Amniotic epithelial cell (primary cell): ENCODE measurements at regions not wholly inside any gene's neighbourhood (a gene's known extent, or its start where the extent isn't known, plus 50 kb on each side); places are given as distances from the start of the nearest gene placed in this dataset.
A peak's percentile ranks its signal among the peaks of the same experiment; 100 is the strongest.

Source experiments
- DNase-seq: peaks from one replicate; pipeline ENCODE4 v3.0.0-alpha.2; 2010; ENCODE audit warnings: low read depth

DNA sequence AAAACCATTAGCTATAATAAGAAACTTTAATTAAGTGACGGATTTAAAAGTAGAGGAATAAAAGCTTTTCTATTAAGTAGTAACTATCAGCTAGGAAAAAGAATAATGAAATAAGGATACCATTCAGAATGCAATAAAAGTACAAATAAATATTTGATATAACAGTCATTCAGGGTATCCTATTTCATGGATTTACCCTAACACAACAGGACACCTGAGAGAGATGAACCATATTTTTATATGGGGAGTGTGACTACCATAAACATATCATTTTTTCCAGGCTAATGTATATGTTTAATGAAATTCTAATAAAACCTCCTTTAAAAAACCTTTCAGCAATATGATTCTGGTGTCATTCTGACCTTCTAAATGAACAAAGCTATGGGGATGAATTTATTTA lies 393.8 kb downstream of the SNAPC1 start:
- no peak for DNase-seq

- DNase-seq: peak; percentile 57
These were observed 396.6 kb downstream of the SNAPC1 start for GRCh38 chr14:62158779-62159178.

DNA sequence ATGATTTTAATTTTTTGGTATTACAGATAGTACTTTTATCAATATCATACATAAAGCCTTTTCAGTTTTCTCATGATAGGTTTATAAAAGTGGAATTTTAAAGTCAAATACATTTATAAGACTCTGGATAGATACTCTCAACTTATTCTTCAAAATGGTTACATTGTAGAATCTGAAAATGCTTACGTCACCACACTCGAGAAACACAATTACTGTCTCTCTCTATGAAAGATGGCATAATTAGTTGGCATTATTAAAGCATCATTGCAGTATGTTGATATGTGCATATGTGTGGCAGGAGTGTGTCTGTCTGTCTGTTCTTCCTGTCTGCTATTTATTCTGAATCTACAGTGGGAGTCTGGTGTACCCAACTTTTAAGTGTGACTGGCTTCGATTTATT lies 397.1 kb downstream of the SNAPC1 start:
- DNase-seq: no peak

DNA sequence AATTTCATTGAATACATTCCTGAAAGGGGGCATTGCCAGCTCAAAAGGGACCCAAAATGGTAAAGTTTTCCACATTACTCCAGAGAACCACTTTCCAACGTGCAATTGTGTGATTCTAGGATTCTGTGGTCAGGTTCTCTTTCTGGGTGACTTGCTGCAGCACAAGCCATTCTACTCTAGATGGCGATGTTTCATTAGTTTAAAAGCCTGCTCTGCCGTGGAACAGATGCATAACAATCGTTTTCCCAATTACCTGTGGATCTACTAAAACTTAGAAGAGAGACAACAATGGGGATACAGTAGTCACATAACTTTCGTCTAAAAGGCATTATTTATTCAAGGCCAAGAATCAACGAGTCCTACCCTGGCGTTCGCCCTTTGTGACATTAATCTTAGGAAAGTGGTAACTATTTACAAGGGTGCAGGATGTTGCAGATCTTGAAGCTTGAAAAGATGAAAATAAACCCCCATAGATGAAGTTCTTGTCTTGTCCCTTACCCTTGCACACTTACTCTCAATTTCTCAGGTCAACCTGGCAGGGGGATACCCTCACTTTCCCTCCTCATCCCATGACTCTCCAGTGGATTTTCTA lies 400.9 kb downstream of the SNAPC1 start:
- peak; percentile 49 for DNase-seq

DNA sequence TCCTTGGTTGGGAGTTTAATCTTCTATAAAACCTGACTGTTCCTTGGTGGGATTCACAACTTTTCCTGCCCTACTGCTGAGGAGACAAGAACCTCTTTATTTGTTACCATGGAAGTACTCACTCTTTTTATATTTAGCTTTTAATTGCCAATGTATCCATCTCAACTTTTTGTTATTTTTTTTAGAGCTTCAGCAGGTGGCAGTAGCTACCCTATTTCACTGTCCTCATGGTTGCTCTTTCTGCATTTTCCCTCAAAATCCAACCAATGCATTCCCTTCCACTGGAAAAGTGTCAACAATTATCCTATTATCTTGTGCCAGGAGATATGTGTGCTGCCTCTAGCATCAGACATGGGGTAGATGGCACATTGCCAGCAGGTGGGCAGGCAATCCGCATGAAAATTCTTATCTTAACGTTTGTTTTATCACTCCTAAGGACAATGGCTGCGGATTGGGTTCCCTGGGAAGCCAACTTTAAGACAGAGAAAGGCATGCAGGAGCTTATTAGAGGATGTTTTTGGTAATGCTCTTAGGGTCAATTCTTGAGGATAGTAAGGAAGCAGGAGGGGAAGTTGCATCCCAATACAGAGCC lies 406.4 kb downstream of the SNAPC1 start:
- no peak for DNase-seq

DNA sequence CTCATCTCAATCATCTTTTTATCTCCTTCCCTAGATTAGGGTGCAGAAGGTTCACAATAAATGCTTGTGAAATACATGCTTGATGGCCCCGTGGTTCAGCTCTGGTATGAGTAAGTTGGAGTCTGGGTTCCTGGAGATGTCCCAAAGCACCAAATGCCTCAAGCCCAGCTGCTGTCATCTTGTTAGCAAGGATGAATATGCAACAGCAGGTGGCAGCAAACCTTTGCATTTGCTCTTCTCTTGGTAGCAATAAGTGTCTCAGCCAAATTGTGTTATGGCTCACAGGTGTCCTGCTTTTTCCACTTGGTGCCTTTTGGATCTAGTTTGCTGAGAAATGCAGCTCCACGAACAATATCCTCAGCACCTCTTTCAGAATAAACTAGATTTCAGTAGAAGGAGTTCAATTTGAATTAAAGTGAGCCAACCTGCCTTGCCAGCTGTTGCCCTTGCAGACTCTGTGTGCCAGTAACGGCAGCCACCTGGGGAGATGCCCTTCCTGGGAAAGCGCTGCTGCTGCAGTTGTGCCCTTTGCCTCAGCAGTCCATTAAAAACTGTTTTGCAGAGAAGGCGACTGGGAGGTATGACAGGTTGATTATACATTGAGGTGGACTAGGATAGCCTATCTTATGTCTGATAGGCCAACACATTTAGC lies 417.3 kb downstream of the SNAPC1 start:
- DNase-seq: peak; percentile 90

DNA sequence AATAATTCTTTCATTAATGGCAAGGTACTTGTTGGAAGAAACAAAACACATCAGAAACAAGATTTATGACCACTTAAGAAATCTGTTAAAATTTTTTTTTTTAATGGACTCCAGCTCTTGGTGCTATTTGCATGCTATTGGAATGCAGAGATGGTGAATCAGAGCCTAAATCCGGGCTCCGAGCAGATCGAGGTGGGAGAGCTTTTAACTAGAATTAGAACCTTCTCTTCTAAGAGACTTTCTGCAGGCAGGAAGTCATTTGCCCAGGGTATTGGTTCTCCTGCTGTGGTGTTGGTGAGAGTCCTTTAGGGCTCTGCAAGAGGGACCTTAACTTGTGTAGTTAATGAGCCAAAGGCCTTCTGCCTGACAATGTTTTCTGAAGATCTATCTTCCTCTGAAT lies 419.4 kb downstream of the SNAPC1 start:
- DNase-seq: no peak

- peak; percentile 38 for DNase-seq
These were observed 422.9 kb downstream of the SNAPC1 start for GRCh38 chr14:62185078-62185477.

GRCh38 chr14:62187265-62187664 lies 425.0 kb downstream of the SNAPC1 start:
- DNase-seq: no peak

GRCh38 chr14:62189698-62190097 lies 427.5 kb downstream of the SNAPC1 start:
- peak; percentile 68 for DNase-seq

DNA sequence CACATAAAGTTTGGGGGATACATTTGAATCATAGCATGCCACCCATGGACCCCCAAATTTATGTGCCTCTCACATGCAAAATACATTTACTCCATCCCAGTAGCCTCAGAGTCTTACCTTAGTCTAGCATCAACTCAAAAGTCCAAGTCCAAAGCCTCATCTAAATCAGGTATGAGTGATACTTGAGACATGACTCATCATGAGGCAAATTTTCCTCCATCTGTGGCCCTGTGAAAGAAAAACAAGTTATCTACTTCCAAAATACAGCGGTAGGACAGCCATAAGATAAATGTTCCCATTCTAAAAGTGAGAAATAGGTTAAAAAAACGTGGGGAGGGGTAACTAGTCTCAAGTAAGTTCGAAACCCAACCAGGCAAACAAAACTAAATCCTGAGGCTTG lies 444.2 kb downstream of the SNAPC1 start:
- DNase-seq: peak; percentile 33

GRCh38 chr14:62209287-62209899 lies 447.2 kb downstream of the SNAPC1 start:
- peak; percentile 91 for DNase-seq

DNA sequence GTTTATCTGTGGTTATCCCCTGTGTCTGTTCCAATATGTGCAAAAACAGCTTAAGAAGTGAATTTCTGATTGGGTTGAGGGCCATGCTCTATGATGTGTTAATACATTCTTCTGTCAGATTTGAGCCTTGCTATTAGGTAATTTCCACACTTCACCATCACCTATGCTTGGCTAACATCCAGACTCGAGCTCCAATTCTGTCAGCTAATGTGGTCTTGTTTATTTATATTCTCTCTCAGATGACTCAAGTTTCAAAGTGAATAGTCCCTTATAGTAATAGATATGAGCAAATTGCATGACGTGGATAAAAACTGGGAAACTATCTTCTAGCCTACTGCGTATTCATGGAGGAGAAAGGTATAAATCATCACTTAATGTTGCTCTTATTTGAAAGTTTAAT lies 451.3 kb downstream of the SNAPC1 start:
- peak; percentile 89 for DNase-seq

DNA sequence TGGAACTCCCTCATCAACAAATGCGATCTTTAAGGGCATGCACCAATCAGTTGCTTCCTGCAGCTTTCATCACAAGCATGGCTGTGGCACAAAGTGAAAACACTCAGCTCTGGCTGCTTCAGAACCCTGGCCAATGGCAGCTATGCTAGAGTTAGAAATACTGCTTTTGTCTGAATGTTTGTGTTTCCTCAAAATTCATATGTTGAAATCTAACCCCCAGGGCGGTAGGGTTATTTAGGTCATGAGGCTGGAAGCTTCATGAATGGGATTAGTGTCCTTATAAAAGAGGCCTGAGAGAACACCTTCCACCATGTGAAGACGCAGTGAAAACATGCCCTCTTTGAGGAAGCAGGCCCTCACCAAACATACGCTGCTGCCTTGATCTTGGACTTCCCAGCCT lies 453.9 kb downstream of the SNAPC1 start:
- DNase-seq: no peak

DNA sequence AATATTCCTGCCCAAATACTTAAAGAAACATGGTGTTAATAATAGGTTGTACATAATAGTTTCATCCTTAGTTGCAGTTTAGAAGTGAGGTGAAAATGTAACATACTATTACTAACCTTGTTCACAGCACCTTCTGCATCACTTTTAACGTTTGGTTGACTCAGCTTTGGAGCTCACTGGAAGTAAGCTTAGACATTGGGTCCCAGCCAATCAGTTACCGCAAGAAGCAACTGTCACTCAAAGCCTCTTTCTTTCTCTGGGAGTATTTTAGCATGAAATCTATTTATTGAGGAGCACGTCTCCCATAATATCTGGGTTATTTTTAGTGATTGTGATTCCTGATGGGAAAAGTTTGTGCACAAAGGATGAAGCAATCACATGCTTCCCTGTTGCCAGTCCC lies 472.6 kb downstream of the SNAPC1 start:
- peak; percentile 12 for DNase-seq

DNA sequence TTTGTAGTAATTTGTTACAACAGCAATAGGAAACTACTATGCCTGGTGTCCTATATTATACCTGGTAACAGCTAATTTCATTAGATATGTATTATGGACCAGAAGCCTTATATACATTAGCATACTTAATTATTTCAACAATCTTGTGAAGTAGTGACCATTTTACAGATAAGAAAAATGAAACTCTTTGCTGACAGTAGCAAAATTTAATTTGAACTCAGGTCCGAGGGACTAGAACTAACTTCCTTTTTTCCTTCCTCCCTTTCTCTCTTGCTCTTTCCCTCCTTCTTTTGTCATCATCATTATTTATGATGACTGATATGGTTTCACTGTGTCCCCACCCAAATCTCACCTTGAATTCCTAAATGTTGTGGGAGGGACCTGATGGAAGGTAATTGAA lies 482.0 kb downstream of the SNAPC1 start:
- DNase-seq: no peak

DNA sequence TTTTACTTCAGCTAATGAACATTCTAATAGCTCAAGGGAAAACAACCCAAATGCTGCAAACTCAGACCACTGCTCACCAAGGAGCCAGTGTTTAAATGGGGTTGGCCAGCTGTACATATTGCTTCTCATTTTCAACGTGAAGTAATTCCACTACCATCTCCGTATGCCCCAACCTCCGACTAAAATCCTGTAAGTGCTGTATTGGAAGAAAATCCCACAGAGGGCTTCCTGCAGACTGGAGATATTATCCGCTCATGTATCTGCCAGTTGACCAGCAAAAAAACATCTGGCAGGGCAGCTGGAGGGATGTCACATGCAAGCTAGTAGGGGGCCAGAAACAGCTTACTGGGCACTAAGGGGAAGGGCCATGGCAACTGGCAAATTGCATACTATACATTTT lies 485.0 kb downstream of the SNAPC1 start:
- no peak for DNase-seq

- no peak for DNase-seq
These were observed 489.0 kb downstream of the SNAPC1 start for GRCh38 chr14:62251237-62251636.

DNA sequence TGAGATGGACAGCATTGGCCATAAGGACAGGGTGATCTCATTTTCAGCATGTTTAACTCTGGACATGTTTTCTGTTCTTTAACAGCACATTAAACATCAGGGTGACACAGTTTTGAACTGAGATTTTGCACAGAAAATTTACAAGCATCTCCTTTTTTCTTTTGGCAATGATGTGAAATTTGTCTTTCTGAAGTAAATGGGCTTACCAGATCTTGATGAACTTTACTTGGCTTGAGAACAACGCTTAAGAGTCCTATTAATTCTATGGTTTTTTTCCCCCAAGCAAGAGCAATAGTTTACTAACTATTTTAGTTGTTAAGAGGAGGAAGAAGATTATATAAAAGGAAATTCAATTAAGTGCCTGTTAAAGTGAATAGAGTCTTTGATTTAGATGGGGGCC lies 491.0 kb downstream of the SNAPC1 start:
- DNase-seq: no peak

DNA sequence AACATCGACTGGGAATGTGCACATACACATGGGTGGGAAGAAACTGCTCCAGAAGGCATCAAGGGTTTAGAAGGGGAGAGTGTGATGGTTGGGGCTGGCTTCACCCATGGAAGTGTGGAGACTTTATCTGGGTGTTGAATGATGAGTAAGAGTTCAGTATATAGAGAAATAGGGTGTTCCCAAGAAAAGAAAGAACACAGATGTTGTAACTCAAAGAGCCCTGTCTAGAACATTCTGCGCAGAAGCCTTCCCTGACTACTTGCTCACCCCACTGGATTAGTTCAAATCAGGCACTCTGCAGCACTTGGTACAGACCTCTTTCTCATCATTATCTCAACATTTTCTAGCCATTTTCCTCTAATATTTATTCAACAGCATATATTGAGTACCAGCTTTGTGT lies 491.7 kb downstream of the SNAPC1 start:
- peak; percentile 77 for DNase-seq

- DNase-seq: peak; percentile 74
These were observed 507.0 kb downstream of the SNAPC1 start for GRCh38 chr14:62269204-62269603.

DNA sequence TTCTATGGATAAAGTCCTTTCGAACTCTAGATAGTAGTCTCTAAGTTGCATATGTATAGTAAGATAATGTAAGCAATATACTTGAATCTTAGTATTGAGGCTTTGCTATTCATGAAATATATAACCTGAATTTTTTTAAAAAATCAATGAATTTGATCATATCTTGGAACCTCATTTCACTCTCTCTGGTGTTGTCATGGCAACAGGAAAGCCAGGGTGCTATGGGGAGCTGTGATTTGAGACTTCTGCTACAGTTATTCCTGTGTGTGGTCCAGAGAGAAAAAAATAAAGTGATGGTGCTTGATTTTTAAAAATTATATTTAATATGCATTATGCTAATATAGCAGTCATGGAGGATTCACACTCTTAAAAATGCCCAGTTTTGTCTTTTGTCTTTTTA lies 508.0 kb downstream of the SNAPC1 start:
- DNase-seq: no peak

DNA sequence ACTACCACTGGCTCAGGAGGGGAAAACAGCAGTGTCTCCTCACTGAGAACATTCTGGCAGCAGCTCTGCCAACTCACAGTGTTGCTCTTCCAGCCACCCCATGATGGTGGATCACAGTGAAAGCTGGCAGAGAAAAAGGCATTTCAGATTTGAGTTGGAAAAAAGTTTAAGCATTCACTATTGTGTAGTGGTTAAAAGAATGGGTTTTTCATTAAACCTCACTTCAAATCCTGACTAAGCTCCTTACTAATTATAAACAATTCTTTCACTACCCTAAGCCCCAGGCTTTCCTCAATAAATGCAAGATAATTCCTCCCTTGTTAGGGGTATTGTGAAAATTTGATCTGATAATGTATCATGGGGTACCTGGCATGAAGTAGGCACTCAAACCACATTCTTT lies 518.1 kb downstream of the SNAPC1 start:
- no peak for DNase-seq
